C1 segment of cervical spinal cord (tissue), 14 donors: ENCODE measurements at regions not wholly inside any gene's neighbourhood (a gene's known extent, or its start where the extent isn't known, plus 50 kb on each side); places are given as distances from the start of the nearest gene placed in this dataset.
"Not testable (repeated sequence)": the region's sequence is repeated elsewhere in the genome, so short reads cannot be mapped to it uniquely, and the experiment has no call there.

Experiments used
- DNase-seq, 14 donors: peaks; one replicate each; lab custom pipeline; 2025; lab: John Stamatoyannopoulos, UW

DNA sequence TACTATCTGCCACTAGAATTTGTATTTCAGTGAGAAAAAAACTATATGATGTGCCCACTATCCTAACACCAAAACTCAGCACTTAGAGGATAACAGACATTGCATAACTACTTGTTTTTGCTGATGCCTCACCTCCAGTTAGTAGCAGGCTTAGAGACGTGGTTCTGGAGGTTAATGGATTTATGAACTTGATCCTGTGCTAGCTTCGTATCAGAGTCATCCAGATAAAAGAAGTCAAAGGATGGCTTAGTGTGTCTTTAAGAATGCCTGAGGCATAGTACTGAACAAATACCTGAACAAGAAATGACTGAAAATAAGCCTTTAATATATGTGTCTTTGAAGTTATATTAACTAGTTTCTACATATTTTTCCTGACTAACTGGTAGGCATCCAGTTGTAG lies 414.9 kb upstream of the PTCHD4 start:
- DNase-seq, result no peak

DNA sequence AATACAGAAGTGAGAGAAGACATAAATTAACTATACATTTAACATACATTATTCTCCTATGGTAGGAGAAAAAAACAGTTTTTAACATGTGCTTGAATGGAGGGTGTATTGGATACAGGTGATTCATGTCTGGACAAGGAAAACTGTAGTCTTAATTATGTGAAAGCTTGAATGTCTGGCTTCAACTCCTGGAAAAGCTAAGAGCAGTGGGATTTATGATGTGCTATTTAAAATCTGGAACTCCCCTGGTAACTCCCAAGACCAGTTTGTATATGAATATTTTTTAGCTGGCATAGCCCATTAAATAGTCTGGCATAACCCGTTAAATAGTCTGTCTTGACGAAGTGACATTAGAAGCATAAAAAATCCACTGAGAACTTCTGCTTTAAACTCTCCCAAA lies 410.0 kb upstream of the PTCHD4 start:
- DNase-seq, result no peak

DNA sequence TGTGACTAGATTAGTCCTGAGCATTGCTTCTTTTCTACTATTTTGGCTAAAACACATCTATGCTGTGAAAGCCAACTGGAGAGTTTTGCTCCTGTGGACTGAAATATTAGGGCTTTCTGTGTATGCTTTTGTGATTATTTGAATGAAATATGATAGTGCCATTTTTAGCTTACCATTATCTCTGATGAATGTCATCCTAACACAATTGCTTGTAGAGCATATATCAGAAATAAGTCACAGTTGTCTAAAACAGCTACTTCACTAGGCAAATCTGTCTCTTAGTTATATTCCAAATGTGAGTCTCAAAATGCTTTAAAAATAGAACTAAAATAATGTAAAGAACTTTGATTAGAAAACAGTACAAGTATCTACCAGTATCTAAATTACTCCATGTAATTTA lies 401.4 kb upstream of the PTCHD4 start:
- no peak for DNase-seq

DNA sequence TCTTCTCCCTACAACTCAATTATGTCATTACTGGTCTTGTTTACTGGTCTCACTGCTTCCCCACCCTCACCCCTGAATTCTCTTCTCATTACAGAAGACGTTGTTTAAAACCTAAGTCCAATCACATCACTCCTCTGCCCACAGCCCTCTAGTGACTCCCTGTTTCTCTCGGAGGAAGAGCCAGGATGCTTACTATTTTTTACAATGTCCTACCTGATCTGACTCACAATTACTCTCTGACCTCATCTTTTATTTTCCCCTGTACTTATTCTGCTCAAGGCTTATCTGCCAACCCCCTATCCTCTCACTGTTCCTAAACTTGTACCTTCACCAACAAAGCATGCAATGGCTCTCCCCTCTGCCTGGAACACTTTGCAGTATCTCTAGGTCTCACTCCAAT lies 400.4 kb upstream of the PTCHD4 start:
- no peak for DNase-seq

DNA sequence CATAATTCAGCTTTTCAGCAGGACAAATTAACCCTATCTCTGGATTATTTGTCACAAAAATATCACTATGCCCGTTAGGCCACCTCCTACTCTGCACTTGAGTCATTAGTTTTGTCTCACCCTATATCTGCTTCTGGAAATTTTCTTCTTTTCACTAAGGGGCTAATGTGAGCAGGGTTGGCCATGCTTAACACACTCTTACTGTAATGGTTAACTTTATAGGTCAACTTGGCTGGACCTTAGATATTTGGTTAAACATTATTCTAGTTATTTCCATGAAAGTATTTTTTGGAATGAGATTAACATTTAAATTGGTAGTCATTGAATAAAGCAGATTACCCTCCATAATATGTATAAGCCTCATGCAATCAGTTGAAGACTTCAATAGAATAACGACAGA lies 394.6 kb upstream of the PTCHD4 start:
- no peak for DNase-seq

DNA sequence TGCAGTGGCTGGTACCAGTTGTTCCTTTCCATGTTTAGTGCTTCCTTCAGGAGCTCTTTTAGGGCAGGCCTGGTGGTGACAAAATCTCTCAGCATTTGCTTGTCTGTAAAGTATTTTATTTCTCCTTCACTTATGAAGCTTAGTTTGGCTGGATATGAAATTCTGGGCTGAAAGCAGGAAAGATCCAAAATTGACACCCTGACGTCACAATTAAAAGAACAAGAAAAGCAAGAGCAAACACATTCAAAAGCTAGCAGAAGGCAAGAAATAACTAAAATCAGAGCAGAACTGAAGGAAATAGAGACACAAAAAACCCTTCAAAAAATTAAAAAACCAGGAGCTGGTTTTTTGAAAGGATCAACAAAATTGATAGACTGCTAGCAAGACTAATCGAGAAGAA lies 382.4 kb upstream of the PTCHD4 start:
- DNase-seq, result not testable (repeated sequence)

DNA sequence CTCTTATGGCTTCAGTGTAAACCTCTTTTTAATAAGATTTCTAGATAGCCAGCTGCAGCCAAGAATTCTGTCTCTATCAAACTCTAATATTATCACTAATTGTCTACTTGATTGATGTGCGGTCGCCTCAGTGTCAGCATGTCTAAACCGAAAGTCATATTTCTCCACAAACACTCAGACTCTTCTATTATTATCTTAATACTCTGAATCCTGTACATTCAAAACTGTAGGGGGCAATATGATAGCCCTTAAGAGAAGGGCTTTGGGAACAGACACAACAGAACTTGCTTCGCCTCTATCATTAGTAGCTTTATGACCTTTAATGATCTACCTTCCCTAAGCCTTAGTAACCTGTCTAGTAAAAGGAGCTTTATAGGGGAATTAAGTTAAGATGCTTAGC lies 379.7 kb upstream of the PTCHD4 start:
- no peak for DNase-seq

DNA sequence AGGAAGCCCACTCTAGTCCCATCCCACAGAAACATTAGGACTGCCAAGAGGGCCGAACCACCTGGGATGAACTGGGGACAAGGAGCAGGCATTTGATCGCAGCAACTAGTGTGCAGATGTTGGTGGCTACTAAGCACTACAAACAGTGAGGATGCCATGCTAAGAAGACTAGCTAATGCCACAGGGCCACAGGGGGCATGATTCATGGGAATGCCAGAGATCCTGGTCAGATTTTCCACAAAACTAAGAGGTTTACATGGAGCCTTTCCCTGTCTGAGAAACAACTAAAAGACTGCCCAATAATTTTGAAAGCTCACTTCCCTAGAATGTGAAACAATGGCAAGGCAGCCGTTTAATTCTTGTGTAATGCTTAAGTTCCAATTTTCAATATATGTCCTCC lies 375.9 kb upstream of the PTCHD4 start:
- no peak for DNase-seq

DNA sequence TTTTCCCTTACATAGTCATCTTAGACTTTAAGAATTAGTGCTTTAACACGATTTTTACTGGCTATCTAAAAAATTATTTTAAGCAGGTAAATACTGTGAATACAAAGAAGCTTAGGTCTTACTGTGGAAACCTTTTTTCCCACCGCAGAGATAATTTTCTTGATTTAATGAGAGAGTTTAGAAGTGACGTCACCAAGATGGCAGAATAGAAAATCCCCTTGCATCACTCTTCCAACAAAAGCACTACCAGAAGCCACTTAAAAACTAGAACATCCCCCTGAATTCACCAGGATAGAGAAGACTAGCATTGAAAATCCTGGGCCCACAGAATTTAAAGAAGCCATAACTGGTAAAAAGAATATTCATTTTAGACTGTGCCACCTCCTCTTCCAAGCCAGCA lies 375.4 kb upstream of the PTCHD4 start:
- DNase-seq, result no peak

DNA sequence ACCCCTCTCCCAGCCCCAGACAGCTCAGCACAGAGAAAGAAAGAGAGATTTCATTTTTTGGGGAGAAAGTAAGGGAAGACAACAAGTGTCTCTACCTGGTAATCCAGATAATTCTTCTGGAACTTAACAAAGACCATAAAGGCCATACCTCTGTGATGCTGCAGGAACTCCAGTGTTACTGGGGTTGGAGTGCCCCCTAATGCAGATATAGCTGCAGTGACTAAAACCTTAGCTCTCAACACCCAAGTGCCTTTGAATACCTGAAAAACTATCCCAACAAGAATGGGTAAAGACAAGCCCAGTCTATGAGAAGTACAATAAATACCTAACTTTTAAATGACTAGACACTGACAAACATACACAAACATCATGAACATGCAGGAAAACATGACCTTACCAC lies 365.3 kb upstream of the PTCHD4 start:
- no peak for DNase-seq

DNA sequence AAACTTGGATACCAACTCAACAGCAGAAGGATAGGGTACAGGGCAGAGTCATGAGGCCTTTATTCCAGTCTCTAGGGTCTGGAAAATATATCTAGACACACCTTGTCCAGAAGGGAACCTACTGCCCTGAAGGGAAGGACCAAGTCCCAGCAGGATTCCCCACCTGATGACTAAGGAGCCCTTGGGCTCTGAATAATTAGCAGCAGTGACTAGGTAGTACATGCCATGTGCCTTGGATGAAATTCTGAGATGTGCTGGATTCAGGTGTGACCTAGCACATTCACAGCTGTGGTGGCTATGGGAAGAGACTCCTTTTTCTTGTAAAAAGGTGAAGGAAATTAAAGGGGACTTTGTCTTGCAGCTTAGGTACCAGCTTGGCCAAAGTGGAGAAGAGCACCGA lies 364.3 kb upstream of the PTCHD4 start:
- no peak for DNase-seq

DNA sequence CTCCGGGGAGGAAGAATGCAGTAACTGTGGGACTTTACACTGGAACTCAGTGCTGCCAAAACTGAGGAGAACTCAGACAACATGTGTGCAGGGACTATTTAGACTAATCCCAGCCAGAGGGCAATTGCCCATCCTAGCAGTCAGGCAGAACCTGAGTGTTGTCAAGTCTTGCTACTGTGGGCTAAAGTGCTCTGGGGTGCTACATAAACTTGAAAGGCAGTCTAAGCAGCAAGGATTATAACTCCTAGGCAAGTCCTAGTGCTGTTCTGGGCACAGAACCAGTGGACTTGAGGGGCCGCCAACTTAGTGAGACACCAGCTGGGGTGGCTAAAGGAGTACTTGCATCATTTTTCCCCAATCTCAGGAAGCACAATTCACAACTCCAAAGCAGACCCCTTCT lies 363.8 kb upstream of the PTCHD4 start:
- no peak for DNase-seq

DNA sequence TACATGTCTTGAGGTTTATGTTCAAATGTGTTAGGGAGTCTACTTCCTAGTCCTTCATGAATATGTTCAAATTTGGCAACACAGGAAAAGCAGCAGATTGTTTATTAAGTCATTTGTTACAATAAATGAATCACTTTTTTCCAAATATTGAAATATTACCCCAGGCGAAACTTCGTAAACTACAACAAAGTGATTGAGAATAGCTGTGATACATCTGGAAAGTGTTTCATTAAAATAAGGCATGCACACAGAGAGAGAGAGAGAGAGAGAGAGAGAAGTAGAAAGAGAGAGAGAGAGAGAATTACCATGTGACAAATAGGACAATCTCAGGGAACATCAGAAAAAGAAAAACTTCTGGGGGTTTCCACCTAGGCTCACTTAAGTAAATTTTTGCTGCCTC lies 363.1 kb upstream of the PTCHD4 start:
- no peak for DNase-seq

DNA sequence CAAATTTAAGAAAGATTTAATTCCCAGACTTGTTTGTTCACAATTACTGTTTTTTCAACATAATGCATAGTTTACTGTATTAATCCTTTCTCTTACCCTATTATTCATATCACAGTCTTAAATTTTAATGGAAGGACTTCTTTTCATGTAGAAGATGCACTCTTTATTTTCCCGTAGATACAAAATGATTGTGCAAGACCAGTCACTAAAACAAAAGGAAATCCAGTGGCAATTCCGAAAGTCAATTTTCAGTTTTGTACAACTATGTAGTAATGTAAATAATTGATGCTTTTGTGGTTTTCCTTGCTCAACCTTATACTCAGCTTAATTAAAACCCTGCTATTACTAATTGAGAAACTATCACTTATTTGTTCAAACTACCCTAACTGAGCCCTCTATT lies 361.5 kb upstream of the PTCHD4 start:
- DNase-seq, result no peak

DNA sequence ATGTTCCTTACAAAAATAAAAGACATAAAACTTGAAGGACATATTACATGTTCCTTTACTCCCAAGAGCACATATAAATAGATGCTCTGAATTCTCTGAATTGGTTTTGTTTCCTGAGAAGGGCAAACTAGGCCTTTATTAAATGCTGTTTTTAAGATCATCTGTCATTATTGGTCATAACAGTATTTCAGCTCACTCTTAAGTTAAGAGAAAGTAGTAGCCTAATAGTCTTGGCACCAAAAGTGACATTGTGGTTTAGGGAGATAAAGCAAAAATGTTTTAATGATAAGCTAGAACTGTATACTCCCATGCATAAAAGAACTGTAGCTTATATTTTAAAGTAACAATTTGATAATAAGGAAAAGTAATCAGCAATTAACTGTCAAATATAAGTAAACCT lies 361.1 kb upstream of the PTCHD4 start:
- no peak for DNase-seq

DNA sequence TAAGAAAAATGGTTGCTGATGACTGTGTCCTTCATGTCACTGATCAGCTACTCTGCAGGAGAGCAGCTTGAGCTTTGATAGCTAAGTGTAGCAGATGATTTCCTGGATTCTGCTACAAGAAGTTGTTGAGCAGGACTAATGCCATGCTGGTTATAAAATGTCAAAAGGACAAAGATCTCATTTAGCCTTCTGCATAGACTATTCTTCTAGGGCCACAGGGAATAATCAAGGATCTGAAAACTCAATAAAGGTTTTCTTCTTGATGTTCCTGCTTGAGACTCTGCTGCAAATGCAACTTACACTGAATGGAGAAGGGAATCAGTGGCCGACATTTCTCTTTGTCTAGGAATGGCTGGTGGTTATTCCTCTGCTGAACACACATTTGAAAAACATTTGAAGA lies 360.3 kb upstream of the PTCHD4 start:
- no peak for DNase-seq

DNA sequence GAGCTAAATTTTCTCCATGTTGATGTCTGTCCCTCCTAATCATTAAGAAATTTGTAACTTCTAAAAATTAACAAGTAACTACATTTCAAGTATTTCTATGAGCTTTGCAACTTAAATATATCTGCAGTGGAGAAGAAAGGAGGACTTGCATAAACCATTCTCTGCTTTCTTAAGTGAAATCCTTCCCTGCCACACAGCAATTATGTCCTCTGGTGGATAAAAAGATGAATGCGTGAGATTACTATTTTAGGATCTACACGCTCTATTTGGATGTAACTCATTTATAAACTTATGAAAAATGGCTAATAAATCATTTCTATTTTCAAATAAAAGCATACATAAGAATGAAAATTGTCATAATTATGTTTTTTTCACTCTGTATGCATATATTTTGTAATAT lies 338.0 kb upstream of the PTCHD4 start:
- DNase-seq, result no peak

DNA sequence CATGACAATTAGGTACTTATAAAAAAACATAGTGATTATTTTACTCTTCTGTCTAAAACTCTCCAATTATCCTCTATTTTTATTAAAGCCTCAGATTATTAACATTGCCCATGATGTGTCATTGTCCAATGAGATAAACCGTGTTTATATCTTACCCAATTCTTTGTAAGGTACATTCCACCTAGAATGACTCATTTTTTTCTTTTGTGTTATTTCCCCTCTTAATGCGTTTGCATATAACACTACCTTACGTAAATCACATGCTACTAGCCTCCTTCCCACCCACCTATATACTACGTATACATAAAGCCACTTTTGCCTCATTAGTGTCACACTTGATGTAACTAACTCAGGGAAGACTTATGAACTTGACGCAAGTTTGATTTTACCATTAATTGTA lies 336.3 kb upstream of the PTCHD4 start:
- DNase-seq, result no peak

DNA sequence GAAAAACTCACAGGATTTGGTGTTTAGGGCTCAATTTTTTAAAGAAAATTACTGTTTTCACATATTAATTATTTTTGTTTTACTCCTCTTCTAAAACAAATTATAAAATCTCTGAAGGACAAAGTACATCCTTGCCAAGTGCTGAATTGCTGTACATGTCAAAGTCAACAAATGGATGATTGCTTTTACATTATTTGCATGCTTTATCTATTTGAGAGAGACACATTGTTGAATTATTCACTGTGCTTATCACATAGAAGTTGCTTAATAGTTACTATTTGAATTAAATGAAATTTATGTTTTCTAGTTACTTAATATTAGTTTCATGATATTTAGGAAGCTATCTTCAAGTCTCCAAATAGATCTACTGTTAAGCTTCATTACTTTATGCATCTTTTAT lies 318.6 kb upstream of the PTCHD4 start:
- DNase-seq, result no peak

DNA sequence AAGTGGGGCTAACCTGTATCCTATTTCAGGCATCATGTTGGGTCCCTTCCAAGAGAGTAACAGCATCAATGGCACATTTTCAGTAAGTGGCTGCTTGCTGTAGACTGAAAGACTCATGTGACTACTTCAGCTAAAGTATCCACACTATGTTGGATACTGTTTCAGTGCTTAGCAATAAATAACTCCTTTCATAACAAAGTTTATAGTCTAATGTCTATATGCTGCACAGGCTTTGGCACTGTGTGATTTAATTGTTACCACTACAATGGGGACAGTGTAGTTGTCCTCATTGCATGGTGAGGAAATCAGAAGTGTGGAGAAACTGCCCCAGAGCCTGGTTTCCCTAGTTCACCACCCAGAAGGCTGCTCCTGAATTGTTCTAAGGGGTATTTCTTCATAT lies 318.0 kb upstream of the PTCHD4 start:
- no peak for DNase-seq

DNA sequence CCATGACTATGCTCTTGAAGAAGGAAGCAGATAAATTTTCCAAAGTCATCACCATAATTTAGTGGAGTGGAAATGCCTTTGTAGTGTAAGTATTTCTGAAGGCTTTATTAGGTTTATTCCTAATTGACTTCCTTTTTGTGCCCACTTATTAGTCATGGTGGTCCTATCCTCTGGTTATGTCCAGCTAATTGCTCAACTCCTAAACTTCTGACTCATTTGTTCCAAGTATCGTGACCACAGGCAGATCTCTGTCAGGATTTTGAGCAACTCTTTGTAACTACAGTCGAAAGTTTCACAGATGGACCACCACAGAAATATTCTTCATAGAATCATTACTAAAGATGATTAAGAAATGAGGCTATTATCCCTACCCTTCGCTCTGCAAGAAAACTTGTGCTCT lies 315.6 kb upstream of the PTCHD4 start:
- DNase-seq, result no peak

DNA sequence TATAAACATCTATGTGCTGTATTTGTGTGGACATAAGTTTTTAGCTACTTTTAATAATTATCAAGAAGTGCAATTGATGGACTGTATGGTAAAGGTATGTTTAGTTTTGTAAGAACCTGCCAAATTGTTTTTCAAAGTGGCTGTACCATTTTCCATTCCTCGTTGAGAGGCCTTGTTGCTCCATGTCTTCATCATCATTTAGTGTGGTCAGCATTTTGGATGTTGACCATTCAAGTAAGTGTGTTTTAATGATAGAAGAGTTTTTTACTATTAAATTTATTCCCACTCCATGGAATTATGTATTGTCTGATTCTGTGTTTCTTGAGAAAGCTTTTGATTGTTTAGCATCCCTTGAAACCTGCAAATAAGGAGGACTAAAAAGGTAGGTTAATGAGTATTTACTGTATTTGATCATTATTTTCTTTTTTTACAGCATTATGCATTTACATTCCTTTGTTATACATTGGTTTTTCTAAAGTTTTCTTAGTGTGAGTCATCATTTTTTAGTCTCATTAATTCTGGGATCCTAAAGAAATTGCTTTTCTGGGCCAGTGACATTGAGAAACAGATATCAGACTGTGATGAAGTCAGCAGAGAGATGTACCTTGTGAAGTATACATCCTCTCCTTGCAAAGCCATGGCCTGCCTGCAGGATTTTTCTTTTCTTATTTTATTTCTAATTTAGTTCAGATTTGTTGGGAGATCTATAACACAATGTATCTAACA lies 312.8 kb upstream of the PTCHD4 start:
- no peak for DNase-seq

DNA sequence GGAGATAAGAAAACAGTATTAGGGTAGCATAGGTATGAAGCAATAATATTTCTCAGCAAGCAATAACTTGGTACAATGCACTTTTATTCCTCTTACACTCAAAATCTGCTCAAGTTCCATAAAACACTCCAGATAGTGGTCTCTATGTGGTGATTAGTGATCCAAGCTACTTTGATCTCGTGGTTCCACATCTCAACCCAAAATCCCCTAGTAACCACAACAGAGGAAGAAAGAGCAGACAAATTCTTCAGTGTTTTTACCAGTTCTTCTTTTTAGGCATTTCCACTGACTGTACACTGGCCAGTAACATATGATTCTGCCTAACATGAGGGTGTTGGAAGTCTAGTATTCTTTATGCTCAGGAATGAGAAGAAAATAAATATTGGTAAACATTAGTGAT lies 309.0 kb upstream of the PTCHD4 start:
- DNase-seq, result no peak

DNA sequence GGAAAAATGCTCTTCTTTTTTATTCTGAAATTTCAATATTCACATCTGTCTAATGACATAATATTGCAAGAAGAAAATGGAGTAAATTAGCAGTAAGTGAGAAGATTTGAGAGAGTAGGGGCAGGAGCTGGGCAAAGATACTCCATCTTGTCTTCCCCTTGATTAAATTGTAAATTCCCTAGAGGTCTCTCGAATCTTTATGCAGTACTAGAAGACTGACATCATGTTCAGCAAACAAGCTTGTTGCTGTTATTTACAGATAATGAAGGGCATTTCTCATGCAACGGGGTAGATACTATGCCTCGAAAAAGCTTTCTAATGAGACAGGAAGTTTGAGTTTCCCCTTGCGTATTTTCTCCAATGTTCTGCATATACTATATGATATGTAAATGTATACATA lies 306.9 kb upstream of the PTCHD4 start:
- DNase-seq, result no peak
